ENCODE measurements at regions not wholly inside any gene's neighbourhood (a gene's known extent, or its start where the extent isn't known, plus 50 kb on each side); places are given as distances from the start of the nearest gene placed in this dataset.
A peak's percentile ranks its signal among the peaks of the same experiment; 100 is the strongest.

GRCh38 chr12:28885928-28886327 lies 263.1 kb upstream of the FAR2 start:
- DNase-seq: no peak

- no peak for DNase-seq
These were observed 261.6 kb upstream of the FAR2 start for GRCh38 chr12:28887461-28887990.

GRCh38 chr12:28890664-28891063 lies 258.4 kb upstream of the FAR2 start:
- DNase-seq: no peak

GRCh38 chr12:28891126-28891525 lies 258.0 kb upstream of the FAR2 start:
- DNase-seq: no peak

- no peak for DNase-seq
These were observed 255.7 kb upstream of the FAR2 start for GRCh38 chr12:28893365-28893764.

- no peak for DNase-seq
These were observed 255.2 kb upstream of the FAR2 start for GRCh38 chr12:28893856-28894255.

GRCh38 chr12:28896421-28896820 lies 252.7 kb upstream of the FAR2 start:
- no peak for DNase-seq

- no peak for DNase-seq
These were observed 251.0 kb upstream of the FAR2 start for GRCh38 chr12:28898038-28898437.

- DNase-seq: no peak
These were observed 249.1 kb upstream of the FAR2 start for GRCh38 chr12:28899951-28900350.

GRCh38 chr12:28905220-28905955 lies 243.7 kb upstream of the FAR2 start:
- no peak for DNase-seq

GRCh38 chr12:28908646-28909045 lies 240.4 kb upstream of the FAR2 start:
- no peak for DNase-seq

GRCh38 chr12:28909291-28909690 lies 239.8 kb upstream of the FAR2 start:
- DNase-seq: no peak

GRCh38 chr12:28925719-28926376 lies 223.2 kb upstream of the FAR2 start:
- no peak for DNase-seq

- DNase-seq: no peak
These were observed 218.4 kb upstream of the FAR2 start for GRCh38 chr12:28930704-28931103.

- no peak for DNase-seq
These were observed 215.9 kb upstream of the FAR2 start for GRCh38 chr12:28933176-28933575.

- no peak for DNase-seq
These were observed 215.1 kb upstream of the FAR2 start for GRCh38 chr12:28933864-28934527.

- peak; percentile 50 for DNase-seq
These were observed 212.9 kb upstream of the FAR2 start for GRCh38 chr12:28936221-28936620.

GRCh38 chr12:28936711-28937110 lies 212.4 kb upstream of the FAR2 start:
- DNase-seq: no peak

GRCh38 chr12:28937196-28937595 lies 211.9 kb upstream of the FAR2 start:
- DNase-seq: no peak

- DNase-seq: no peak
These were observed 211.0 kb upstream of the FAR2 start for GRCh38 chr12:28938056-28938455.

GRCh38 chr12:28938581-28939235 lies 210.4 kb upstream of the FAR2 start:
- DNase-seq: no peak

GRCh38 chr12:28939427-28939826 lies 209.7 kb upstream of the FAR2 start:
- no peak for DNase-seq

- no peak for DNase-seq
These were observed 207.8 kb upstream of the FAR2 start for GRCh38 chr12:28941248-28941647.

All from NCI-H446 treated with DMSO at 0.1 percent for 48 hours (cell line).